H54 (cell line): ENCODE measurements at regions not wholly inside any gene's neighbourhood (a gene's known extent, or its start where the extent isn't known, plus 50 kb on each side); places are given as distances from the start of the nearest gene placed in this dataset.

ENCODE experiments used
- DNase-seq: peaks from one replicate; pipeline ENCODE4 v3.0.0; 2011; ENCODE audit warnings: low spot score, mixed read lengths; ENCODE audit not compliant: insufficient read length
- FAIRE-seq: peaks from 3 replicates; lab custom pipeline; 2011; peaks lifted over from hg19 to GRCh38; lab: Jason Lieb, UNC
- POLR2A ChIP-seq: IDR thresholded peaks from 2 replicates; pipeline ENCODE4 v1.6.1; 2011; ENCODE audit warnings: low read depth, mild to moderate bottlenecking, low read length

DNA sequence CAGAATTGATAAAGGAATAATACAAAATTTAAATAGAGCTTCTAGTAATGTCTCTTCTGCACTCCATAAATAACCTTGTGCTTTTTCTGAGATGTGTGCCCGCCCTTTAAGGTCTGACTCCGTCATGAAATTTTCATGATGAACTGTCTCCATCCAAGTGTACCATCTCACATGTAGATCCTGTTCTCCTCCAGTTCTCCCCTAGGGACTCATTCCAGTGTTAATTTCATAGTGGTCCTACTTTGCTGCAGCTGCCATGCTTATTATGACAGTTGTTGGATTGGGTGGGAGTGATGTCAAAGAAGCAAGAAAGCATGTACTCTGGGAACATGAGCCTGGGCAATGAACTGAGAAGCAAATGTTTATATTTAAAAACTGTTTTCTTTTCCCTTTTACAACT lies 442.5 kb upstream of the PDE3A start:
- FAIRE-seq (no peak), DNase-seq (no peak)

DNA sequence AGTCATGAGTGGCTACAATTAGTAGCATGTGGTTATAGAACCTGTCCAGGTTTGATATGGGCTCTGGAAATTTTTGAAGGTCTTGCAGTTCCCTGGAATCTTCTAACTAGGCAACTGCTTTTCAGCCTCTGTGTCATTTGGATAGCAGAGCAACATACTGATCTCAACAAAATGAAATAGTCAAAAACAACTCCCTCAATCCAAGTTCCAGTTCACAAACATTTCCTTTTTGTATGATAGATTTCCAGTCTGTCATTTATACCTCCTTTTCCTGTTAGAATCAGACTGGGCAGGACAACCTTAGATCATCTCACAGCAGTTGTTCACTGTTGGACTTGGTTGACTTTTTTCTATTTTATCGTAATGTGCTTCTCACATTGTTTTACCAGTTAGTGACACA lies 442.1 kb upstream of the PDE3A start:
- no peak for FAIRE-seq
- TF ChIP-seq POLR2A: no peak
- DNase-seq: no peak

More for the DNA sequence above, 442.5 kb upstream of the PDE3A start:
- no peak for TF ChIP-seq POLR2A

DNA sequence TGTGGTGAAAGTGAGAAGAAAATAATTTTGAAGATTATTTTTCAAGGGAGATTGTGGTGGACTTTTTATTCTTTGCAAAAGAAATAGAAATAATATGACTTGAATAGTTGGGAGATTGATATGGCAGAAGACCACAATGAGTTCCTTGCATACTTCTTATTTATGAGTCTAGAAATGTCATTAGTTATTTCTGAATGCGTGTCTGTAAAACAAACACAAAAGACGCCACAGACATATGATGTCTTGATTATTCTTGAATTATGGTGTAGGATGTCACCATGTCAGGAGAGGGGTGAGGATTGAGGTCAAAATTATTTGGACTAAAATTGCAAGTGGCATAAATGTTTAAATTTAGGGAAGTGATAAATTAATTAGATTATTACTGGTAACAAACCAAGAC lies 440.7 kb upstream of the PDE3A start:
- TF ChIP-seq POLR2A: no peak
- DNase-seq (no peak), FAIRE-seq (no peak)

DNA sequence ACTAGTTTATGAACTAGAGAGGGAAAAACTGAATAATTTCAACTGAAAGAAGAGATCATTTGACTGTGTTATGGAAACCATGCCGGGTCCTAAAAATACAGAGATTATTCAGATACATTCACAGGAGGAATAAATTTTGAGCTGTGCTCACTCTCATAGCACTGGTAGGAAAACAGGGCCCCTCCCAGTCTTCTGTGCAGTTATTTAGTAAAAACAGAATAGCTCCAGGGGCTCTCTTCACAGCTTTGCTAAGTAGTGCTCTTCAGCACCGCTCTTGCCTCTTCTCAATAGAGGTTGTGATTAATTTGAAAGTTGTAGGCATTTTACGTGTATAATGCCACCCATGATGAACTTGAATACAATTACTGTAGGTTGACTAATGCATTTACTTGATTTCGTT lies 435.9 kb upstream of the PDE3A start:
- FAIRE-seq (no peak), DNase-seq (no peak)
- TF ChIP-seq POLR2A: no peak

DNA sequence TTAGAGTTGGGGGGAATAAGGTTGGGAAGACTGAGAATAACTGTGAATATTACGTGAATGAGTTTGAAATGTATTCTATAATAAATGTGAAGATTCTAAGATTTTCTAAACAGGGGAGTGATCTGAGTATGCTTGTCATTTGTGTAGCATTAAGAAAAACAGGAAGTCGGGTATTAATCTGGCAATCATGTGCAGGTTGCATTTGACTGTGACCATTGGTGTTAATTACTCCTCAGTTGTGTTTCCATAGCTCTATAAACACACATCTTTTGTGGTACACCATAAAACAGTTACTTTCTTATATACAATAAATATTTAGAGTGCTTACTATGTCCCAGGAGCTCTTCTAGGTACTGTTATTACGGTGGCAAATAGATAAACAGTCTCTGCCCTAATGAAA lies 434.4 kb upstream of the PDE3A start:
- DNase-seq (no peak), FAIRE-seq (no peak)
- TF ChIP-seq POLR2A: no peak

DNA sequence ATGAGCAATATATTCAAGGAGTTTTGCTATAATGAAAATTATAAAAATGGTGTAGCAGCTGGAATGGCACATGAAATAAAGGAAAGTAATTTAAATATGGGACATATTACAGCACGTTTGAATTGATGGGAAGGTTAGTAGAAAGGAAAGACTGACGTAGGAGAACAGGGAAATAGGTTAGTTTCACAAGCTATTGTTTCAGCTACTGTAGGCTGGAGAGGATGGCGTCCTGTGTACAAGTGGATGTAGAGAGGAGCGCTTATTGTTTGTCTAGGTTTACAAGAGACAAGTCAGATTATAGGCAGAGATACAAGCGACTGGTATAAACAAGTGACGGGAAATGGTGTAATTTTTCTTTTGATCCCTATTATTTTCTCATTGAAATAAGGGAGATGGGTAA lies 431.2 kb upstream of the PDE3A start:
- FAIRE-seq (no peak), DNase-seq (no peak)
- no peak for TF ChIP-seq POLR2A

DNA sequence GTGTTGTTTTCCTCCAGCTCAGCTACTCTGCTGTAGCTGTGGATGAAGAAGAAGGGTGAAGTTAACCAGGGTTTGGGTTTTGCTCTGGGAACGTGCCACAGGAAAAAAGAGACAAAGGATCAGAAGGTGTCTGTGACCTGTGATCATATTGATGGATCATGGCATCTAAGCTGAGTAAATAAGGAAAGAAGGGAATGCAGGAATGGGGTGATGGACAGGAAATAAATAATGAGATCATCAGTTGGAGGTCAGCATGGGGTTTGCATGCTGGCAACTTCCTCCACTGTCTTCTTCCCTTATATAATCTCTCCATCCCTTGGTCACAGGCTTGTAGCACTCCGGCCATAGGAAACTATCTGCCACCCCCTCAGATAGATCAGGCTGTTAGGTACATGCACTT lies 430.3 kb upstream of the PDE3A start:
- TF ChIP-seq POLR2A: no peak
- DNase-seq (no peak), FAIRE-seq (no peak)

DNA sequence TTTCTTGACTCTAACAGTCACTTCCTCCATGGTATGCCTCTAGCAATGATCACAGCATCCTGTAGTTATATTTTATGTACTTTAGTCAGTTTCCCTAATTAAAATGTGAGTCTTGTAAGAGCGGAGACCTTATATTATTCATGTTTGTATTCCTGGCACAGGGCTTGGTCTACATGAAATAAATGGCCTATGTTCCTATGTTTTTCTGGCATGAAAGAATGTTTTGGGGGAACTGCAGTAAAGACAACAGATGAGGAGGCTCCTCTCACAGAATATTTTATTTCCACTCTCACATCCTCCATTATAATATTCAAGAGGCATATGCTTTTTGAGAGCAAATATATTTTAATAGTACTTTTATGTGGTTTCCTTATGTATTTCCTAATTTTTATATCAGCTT lies 429.8 kb upstream of the PDE3A start:
- FAIRE-seq (no peak), DNase-seq (no peak)

DNA sequence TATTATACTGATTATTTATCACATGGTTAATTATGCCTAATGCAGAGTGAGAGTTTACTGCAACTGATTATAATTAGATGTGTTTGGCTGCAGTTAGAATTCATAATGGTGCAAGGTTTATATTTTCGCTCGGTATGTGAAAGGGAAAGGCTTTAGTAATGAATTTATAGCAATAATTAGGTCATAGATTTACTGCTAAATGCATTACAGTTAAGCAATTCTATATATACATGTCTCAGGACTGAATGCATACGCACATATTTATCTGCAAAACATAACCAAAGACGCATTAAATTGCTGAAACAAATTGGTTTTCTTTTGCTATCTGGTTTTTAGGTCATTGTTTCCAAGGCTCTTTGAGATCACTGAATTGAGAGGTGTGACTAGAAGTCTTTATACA lies 428.1 kb upstream of the PDE3A start:
- no peak for TF ChIP-seq POLR2A
- FAIRE-seq (no peak), DNase-seq (no peak)

More for the DNA sequence above, 429.8 kb upstream of the PDE3A start:
- no peak for TF ChIP-seq POLR2A

DNA sequence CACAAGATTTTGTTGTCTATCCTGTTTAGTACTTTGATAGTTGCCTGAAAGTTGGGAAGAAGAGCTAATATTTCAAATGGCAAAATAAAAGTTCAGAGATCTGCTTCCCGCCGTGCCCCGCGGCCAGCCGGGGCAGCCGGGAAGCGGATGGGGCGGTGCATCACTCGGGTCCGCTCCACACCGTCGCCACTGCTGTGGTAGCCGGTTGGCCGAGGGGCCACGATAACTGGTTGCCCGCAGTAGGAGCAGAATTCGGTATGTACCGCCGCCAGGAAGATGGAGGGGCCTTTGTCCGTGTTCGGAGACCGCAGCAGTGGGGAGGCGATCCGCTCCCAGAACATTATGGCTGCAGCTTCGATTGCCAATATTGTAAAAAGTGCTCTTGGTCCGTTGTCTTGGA lies 427.2 kb upstream of the PDE3A start:
- TF ChIP-seq POLR2A: no peak
- DNase-seq: no peak
- FAIRE-seq: no peak

DNA sequence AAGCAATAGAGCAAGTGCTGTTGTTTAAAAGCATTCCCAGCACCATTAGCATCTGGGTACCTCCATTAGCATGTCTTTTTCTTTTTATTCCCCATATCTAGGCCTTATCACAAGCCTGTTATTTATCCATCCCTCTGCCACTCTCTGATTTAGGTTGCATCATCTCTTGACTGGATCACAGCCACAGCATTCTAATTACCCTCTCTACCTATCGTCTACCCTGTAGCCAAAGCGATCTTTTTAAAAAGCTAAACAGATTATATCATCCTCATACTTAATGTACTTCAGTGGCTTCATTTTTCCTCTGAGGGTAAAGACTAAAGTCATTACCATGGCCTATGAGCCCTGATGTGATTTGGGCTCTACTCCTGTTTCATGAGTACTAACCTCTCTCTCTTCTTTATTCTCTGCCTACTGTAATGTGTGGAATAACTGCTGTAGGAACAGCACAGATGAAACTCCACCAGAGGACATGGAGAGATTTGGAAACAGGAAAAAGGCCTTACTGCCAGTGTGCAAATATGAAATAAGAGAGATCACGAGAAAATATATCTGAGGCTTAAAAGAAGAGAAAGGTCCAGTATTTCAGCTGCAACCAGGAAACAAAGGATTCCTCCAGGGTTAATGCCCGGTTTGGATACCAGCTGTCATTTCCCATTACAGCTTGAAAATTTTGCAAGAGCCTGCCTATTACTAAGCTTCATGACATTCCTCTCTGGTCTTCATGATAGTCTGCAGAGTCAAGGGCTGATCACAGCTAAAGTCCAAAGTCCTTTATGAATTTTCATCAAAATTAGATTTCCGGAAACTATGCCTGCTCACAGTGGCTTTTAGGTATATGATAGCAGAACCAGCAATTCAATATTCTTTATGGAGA lies 422.5 kb upstream of the PDE3A start:
- no peak for TF ChIP-seq POLR2A
- DNase-seq: no peak
- no peak for FAIRE-seq

DNA sequence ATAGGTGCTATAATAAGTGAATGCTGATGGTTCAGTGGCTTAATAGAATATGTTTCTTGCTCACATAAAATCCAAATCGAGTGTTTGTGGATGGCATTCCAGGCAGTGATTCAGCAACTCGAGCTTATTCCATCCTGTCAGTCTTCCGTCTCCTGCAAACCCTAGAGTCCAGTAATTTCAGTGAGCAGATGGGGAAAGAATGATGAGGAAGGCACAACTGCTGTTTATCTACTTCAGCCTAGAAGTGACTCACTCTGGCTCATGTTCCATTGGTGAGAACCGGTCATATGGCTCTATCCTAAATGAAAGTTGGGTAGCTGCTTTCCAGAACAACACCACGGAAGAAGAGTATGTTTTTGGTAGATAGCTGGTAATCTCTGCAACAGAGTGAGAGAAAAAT lies 421.8 kb upstream of the PDE3A start:
- FAIRE-seq: no peak
- peak; percentile 36 for DNase-seq
- TF ChIP-seq POLR2A: no peak

DNA sequence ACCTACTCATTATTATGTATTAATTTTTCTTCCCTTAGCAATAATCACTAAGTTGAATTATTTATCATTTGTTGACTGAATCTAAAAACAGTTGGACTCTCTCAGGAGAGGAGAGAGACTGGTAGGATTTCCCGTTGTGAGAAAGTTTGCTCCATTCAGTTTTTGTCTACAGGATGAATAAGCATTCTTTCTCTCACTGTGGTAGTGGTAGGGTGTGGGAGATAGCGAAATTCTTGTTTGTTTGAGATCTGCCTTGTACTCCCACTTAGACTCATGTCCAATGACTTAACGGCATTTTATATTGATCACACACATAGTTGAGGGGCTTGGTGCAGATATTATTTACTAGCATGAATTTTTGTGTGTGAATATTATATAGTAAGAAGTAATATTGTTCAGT lies 421.0 kb upstream of the PDE3A start:
- no peak for TF ChIP-seq POLR2A
- no peak for DNase-seq
- no peak for FAIRE-seq

DNA sequence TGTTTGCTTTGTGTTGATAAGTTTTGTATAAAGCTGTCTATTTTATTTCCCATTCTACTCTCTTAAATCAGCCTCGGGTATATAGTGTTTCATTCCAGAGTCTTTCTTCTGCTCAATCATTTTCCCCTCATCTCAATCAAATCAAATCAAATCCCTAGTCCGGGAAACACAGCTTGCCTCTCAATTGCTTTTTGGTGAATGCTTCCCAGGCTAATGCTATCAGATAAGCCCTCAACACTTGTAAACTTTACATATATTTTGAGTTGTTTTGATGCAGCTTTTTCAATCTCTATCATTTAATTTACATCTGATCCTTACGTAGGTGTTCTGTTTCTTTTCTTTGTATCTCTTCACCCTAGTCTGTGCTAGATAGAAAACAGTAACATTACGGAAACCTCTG lies 416.7 kb upstream of the PDE3A start:
- no peak for TF ChIP-seq POLR2A
- DNase-seq (no peak), FAIRE-seq (no peak)

DNA sequence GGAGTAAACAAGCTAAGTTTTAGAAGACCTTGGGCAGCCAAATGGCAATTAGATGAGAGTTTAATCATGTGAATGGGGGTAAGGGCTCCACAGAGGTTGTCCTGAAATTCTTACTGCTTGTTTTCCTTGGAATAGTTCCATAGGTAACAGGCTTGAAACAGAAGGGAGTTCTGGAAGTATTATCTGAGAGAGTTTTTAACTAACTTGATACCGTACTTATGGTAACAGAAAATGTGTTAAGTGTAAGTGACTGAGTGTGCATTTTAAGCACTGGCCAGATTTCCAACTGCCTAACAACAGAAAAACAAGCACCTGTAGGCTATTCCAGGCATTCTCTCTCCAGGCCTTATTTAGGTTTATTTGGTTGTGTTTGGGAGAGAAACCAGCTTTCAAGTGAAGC lies 414.6 kb upstream of the PDE3A start:
- FAIRE-seq (no peak), DNase-seq (no peak)
- TF ChIP-seq POLR2A: no peak
